Neural crest cell (in vitro differentiated cells): ENCODE measurements at regions not wholly inside any gene's neighbourhood (a gene's known extent, or its start where the extent isn't known, plus 50 kb on each side); places are given as distances from the start of the nearest gene placed in this dataset.
"Not testable (repeated sequence)": the region's sequence is repeated elsewhere in the genome, so short reads cannot be mapped to it uniquely, and the experiment has no call there.

ENCODE experiments used
- DNase-seq: peaks from one replicate; pipeline ENCODE4 v3.0.0; 2021; ENCODE audit warnings: low read depth, mixed read lengths, low spot score
- H3K27ac Mint-ChIP-seq: one replicate; pipeline ENCODE4 v1.8.0; 2021; ENCODE audit warnings: mild to moderate bottlenecking, mixed read lengths; ENCODE audit not compliant: unreplicated experiment
- H3K27me3 Mint-ChIP-seq: 2 replicates; pipeline ENCODE4 v1.8.0; 2021; ENCODE audit warnings: low read depth, mild to moderate bottlenecking, mixed read lengths
- H3K36me3 Mint-ChIP-seq: 2 replicates; pipeline ENCODE4 v1.8.0; 2021; ENCODE audit warnings: low read depth, mild to moderate bottlenecking, mixed read lengths
- H3K4me1 Mint-ChIP-seq: 2 replicates; pipeline ENCODE4 v1.8.0; 2021; ENCODE audit warnings: mixed read lengths
- H3K4me3 Mint-ChIP-seq: one replicate; pipeline ENCODE4 v1.8.0; 2021; ENCODE audit warnings: mild to moderate bottlenecking, mixed read lengths
- H3K9me3 Mint-ChIP-seq: 2 replicates; pipeline ENCODE4 v1.8.0; 2021; ENCODE audit warnings: mixed read lengths
- CTCF ChIP-seq: fragments of 200-600 bp; sonication (generic); conservative IDR thresholded peaks from 2 replicates; pipeline ENCODE4 v1.5.0; 2021; ENCODE audit warnings: antibody characterized with exemption, mild to moderate bottlenecking

DNA sequence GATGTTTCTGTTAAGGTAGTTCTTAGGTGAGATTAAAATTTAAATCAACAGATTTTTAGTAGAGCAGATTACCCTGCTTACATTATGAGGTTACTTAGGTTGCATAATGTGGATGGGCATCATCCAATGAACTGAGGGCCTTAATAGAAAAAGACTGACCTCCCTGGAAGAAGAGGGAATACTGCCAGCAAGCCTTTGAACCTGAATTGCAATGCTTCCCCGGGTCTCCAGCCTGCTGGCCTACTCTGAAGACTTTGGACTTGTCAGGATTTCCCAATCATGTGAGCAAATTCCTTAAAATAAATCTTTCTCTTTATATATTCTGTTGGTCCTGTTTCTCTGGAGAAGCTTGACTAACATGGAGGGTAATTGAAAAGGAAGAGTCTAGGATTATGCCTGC, 542.1 kb upstream of the ARRDC3 start:
- H3K9me3 Mint-ChIP-seq, result peaks cover 4% of the 10 kb centered on the region
- no peak overlapping the region for H3K4me3 Mint-ChIP-seq
- peaks cover 3% of the 10 kb centered on the region for H3K36me3 Mint-ChIP-seq
- H3K4me1 Mint-ChIP-seq, result peaks cover 5% of the 10 kb centered on the region
- no peak for TF ChIP-seq CTCF
- no peak for DNase-seq
- H3K27me3 Mint-ChIP-seq, result no peaks in the 10 kb centered on the region
- H3K27ac Mint-ChIP-seq, result no peak overlapping the region

DNA sequence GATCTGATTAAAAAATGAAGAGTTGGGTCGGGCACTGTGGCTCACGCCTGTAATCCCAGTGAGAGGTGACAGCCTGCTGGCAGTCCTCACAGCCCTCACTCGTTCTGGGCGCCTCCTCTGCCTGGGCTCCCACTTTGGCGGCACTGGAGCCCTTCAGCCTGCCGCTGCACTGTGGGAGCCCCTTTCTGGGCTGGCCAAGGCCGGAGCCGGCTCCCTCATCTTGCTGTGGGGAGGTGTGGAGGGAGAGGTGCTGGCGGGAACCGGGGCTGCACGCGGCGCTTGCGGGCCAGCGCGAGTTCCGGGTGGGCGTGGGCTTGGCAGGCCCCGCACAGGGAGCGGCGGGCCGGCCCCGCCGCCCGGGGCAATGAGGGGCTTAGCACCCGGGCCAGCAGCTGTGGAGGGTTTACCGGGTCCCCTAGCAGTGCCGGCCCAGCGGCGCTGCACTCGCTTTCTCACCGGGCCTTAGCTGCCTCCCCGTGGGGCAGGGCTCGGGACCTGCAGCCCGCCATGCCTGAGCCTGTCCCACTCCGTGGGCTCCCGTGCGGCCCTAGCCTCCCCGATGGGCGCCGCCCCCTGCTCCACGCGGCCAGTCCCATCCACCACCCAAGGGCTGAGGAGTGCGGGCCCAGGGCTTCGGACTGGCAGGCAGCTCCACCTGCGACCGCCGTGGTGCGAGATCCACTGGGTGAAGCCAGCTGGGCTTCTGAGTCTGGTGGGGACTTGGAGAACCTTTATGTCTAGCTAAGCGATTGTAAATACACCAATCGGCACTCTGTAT, 534.1 kb upstream of the ARRDC3 start:
- H3K4me1 Mint-ChIP-seq, DNase-seq, H3K36me3 Mint-ChIP-seq, H3K9me3 Mint-ChIP-seq, H3K27me3 Mint-ChIP-seq, H3K27ac Mint-ChIP-seq, H3K4me3 Mint-ChIP-seq: not testable (repeated sequence)

DNA sequence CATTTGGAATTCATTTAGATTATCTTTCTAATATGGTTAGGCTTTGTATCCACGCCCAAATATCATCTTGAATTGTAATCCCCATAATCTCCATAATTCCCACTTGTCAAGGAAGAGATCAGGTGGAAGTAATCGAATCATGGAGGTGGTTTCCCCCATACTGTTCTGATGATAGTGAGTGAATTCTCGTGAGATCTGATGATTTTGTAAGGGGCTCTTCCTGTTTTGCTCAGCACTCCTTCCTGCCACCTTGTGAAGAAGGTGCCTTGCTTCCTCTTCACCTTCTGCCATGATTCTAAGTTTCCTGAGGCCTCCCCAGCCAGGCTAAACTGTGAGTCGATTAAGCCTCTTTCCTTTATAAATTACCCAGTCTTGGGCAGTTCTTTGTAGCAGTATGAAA, 527.5 kb upstream of the ARRDC3 start:
- no peaks in the 10 kb centered on the region for H3K4me1 Mint-ChIP-seq
- H3K36me3 Mint-ChIP-seq, result no peaks in the 10 kb centered on the region
- no peak overlapping the region for H3K27ac Mint-ChIP-seq
- DNase-seq, result no peak
- no peaks in the 10 kb centered on the region for H3K27me3 Mint-ChIP-seq
- no peaks in the 10 kb centered on the region for H3K9me3 Mint-ChIP-seq
- no peak for TF ChIP-seq CTCF
- no peak overlapping the region for H3K4me3 Mint-ChIP-seq

GRCh38 chr5:91910247-91910646, 527.1 kb upstream of the ARRDC3 start:
- no peaks in the 10 kb centered on the region for H3K9me3 Mint-ChIP-seq
- no peak overlapping the region for H3K27ac Mint-ChIP-seq
- no peak for DNase-seq
- no peak overlapping the region for H3K4me3 Mint-ChIP-seq
- TF ChIP-seq CTCF, result no peak
- H3K4me1 Mint-ChIP-seq, result no peaks in the 10 kb centered on the region
- no peaks in the 10 kb centered on the region for H3K27me3 Mint-ChIP-seq
- no peaks in the 10 kb centered on the region for H3K36me3 Mint-ChIP-seq

DNA sequence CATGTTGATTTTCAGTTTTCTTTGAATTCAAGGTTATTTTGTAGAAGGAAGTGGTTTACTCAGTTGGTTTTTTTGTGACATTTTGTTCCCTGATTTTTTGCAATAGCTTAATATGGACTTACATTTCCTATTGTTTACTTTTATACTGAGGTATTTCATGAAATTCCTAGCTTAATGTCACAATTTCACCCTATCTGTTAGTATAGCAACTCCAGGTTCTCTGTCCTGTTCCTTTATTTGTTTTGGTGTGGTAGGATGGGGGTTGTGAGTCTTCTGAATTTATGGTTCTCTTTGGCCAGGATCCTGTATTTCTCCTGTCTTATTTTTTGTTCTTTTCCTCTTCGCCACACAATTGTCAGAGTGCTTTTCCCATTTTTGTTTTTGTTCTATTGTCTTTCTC, 523.4 kb upstream of the ARRDC3 start:
- Mint-ChIP-seq H3K9me3 (no peaks in the 10 kb centered on the region), H3K27me3 (no peaks in the 10 kb centered on the region), H3K27ac (no peak overlapping the region), H3K4me3 (no peak overlapping the region), H3K4me1 (no peaks in the 10 kb centered on the region), H3K36me3 (no peaks in the 10 kb centered on the region)
- no peak for DNase-seq
- no peak for TF ChIP-seq CTCF

DNA sequence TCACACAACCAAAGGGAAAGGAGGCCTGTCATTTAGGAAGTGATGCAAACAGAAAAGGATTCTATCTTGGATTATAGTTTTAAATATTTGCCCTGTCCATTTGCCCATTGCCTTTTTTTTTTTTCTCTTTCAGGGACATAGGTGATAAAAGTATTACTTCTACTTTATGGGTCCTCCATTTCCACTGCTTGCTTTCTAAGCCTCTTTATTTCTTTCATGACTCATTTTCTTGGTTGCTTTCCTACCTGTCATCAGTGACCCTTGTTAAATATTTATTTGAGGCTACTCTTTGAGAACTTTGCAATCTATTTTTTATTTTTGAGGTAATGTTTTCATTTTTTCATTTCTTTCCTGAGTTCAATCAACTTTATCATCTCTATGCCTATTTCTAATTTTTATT, 522.9 kb upstream of the ARRDC3 start:
- Mint-ChIP-seq H3K4me1 (no peaks in the 10 kb centered on the region), H3K36me3 (no peaks in the 10 kb centered on the region), H3K9me3 (no peaks in the 10 kb centered on the region), H3K27ac (no peak overlapping the region), H3K27me3 (no peaks in the 10 kb centered on the region), H3K4me3 (no peak overlapping the region)
- DNase-seq, result no peak
- no peak for TF ChIP-seq CTCF
